ENCODE measurements at regions not wholly inside any gene's neighbourhood (a gene's known extent, or its start where the extent isn't known, plus 50 kb on each side); places are given as distances from the start of the nearest gene placed in this dataset.

DNA sequence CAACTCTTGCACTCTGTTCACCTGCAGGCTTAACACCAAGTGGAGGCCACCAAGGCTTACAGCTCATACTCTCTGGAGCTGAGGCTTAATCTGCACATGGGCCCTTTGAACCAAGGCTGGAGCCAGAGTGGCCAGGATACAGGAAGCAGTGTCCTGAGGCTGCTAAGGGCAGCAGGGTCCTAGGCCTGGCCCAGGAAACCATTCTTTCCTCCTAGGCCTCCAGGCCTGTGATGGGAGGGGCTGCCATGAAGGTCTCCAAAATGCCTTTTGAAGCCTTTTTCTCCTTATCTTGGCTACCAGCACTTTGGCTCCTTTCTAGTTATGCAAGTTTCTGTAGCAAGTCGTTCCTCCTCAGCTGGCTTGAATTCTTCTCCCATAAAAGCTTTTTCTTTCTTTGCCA, 68.0 kb upstream of the GNAI1 start:
- Histone ChIP-seq H3K27me3 (replicated peaks; ENCODE audit: insufficient read depth) (no peaks in the 10 kb centered on the region), H3K9ac (no peak overlapping the region), H3K4me1 (ENCODE audit: insufficient read depth) (no peaks in the 10 kb centered on the region), H3K27ac (no peak overlapping the region), H3K4me2 (ENCODE audit: unreplicated experiment) (no peak overlapping the region), H3K9me3 (ENCODE audit: low read depth) (no peaks in the 10 kb centered on the region), H2AFZ (no peak overlapping the region), H3K36me3 (ENCODE audit: low read depth) (no peaks in the 10 kb centered on the region), H3K79me2 (ENCODE audit: insufficient read depth) (no peaks in the 10 kb centered on the region), H3F3A (ENCODE audit: insufficient read depth) (no peaks in the 10 kb centered on the region), H3K4me3 (no peak overlapping the region), H4K20me1 (ENCODE audit: insufficient read depth) (no peaks in the 10 kb centered on the region), H3K9me2 (ENCODE audit: insufficient read depth) (no peaks in the 10 kb centered on the region)
- in situ Hi-C loops (cut with MboI): no loop called here
- 64 to 67% methylated on average over 1 of the region's 1 CpG for WGBS, 2 experiments (ENCODE audit: low coverage in 1 of 2, low lambda C conversion rate in 2 of 2, missing lambda C conversion rate in 2 of 2)
- DNase-seq: no peak
- TF ChIP-seq EZH2phosphoT487 (IDR thresholded peaks at IDR 0.05; ENCODE audit: insufficient read depth, low read depth): no peak
- no peak for TF ChIP-seq EZH2 (IDR thresholded peaks at IDR 0.05; ENCODE audit: insufficient read depth, poor library complexity, severe bottlenecking)

DNA sequence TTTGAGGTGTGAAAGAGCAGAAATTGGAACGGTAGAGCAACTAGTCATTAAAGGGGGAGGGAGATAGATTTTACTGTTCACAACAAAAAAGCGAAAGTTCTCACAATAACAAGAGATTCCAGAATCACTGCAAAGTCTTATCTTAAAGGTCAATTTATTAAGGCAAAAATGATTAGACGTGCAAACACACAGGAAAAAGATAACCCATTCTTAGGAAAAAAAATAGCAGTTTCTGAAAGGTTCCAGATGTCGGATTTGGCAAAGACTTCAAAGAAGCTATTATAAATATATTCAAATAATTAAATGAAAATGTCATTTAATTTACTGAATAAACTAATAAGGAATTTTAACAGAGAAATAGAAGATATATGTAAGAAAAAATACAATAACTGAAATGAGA, 70.8 kb upstream of the GNAI1 start:
- H4K20me1 ChIP-seq (ENCODE audit: insufficient read depth): no peaks in the 10 kb centered on the region
- H3K4me1 ChIP-seq (ENCODE audit: insufficient read depth): no peaks in the 10 kb centered on the region
- TF ChIP-seq EZH2phosphoT487 (IDR thresholded peaks at IDR 0.05; ENCODE audit: insufficient read depth, low read depth) (no peak), EZH2 (IDR thresholded peaks at IDR 0.05; ENCODE audit: insufficient read depth, poor library complexity, severe bottlenecking) (no peak)
- H3K9ac ChIP-seq: no peak overlapping the region
- H3K4me2 ChIP-seq (ENCODE audit: unreplicated experiment): no peak overlapping the region
- no peak for DNase-seq
- no peaks in the 10 kb centered on the region for H3K27me3 ChIP-seq (replicated peaks; ENCODE audit: insufficient read depth)
- H3K9me3 ChIP-seq (ENCODE audit: low read depth): no peaks in the 10 kb centered on the region
- H3K36me3 ChIP-seq (ENCODE audit: low read depth): no peaks in the 10 kb centered on the region
- H3K9me2 ChIP-seq (ENCODE audit: insufficient read depth): no peaks in the 10 kb centered on the region
- no peaks in the 10 kb centered on the region for H3K79me2 ChIP-seq (ENCODE audit: insufficient read depth)
- no peaks in the 10 kb centered on the region for H3F3A ChIP-seq (ENCODE audit: insufficient read depth)
- 62 to 69% methylated on average over 4 of the region's 4 CpGs for WGBS, 2 experiments (ENCODE audit: low coverage in 1 of 2, low lambda C conversion rate in 2 of 2, missing lambda C conversion rate in 2 of 2)
- H2AFZ ChIP-seq: no peak overlapping the region
- no peak overlapping the region for H3K27ac ChIP-seq
- H3K4me3 ChIP-seq: no peak overlapping the region
- in situ Hi-C loops (cut with MboI): no loop called here

DNA sequence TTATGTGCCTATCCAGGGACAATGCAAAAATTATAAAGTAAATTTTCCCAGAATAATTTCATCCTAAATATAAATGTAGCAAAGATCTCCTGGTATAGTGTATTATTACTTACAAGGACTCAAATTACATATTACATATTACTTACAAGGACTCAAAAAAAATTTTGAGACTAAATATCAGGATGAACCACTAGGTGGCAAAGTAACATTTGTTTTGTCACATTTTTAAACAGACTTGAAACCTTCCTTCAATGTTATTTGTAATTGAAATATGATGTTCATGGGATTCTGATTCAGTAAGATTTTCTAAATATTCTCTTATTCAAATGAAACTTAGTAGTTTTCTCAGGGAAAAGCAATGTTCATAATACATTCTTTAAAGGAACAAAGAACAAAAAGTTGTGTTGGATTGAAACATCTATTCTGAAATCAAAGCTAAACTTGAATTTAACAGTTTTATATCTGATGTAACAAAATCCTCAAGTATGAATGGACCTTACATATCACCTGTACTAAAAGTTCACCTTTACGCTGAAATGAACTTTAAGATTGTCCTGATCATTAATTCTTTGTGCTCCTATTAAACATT, 74.3 kb upstream of the GNAI1 start:
- TF ChIP-seq EZH2 (IDR thresholded peaks at IDR 0.05; ENCODE audit: insufficient read depth, poor library complexity, severe bottlenecking) (no peak), EZH2phosphoT487 (IDR thresholded peaks at IDR 0.05; ENCODE audit: insufficient read depth, low read depth) (no peak)
- H3K9ac ChIP-seq: no peak overlapping the region
- H3K27ac ChIP-seq: no peak overlapping the region
- H3K9me2 ChIP-seq (ENCODE audit: insufficient read depth): no peaks in the 10 kb centered on the region
- H3K79me2 ChIP-seq (ENCODE audit: insufficient read depth): no peaks in the 10 kb centered on the region
- peak; percentile 64 for DNase-seq
- no peak overlapping the region for H3K4me3 ChIP-seq
- H3K4me2 ChIP-seq (ENCODE audit: unreplicated experiment): no peak overlapping the region
- H3K27me3 ChIP-seq (replicated peaks; ENCODE audit: insufficient read depth): no peaks in the 10 kb centered on the region
- in situ Hi-C loops (cut with MboI): no loop called here
- H2AFZ ChIP-seq: no peak overlapping the region
- H4K20me1 ChIP-seq (ENCODE audit: insufficient read depth): no peaks in the 10 kb centered on the region
- H3K36me3 ChIP-seq (ENCODE audit: low read depth): no peaks in the 10 kb centered on the region
- H3F3A ChIP-seq (ENCODE audit: insufficient read depth): no peaks in the 10 kb centered on the region
- H3K9me3 ChIP-seq (ENCODE audit: low read depth): no peaks in the 10 kb centered on the region
- no peaks in the 10 kb centered on the region for H3K4me1 ChIP-seq (ENCODE audit: insufficient read depth)
- 31 to 43% methylated on average over 1 of the region's 1 CpG for WGBS, 2 experiments (ENCODE audit: low coverage in 1 of 2, low lambda C conversion rate in 2 of 2, missing lambda C conversion rate in 2 of 2)

DNA sequence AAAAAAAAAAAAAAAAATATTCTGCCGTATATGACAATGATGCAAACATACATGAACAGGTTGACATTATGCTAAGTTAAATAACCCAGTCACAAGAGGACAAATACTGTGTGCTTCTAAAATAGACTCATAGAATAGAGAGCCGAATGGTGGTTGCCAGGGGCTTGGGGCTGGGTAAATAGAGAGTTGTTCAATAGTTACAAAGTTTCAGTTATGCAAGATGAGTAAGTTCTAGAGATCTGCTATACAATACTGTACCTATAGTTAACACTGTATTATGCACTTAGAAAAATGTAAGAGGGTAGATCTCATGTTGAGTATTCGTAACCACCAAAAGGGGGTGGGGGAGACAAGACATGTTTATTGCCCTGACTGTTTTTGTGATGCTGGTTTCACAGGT, 77.1 kb upstream of the GNAI1 start:
- Histone ChIP-seq H3F3A (ENCODE audit: insufficient read depth) (peaks cover 6% of the 10 kb centered on the region; the same call in 1 of the 2 replicates), H3K4me3 (no peak overlapping the region), H3K79me2 (ENCODE audit: insufficient read depth) (no peaks in the 10 kb centered on the region), H3K4me2 (ENCODE audit: unreplicated experiment) (no peak overlapping the region), H4K20me1 (ENCODE audit: insufficient read depth) (no peaks in the 10 kb centered on the region), H3K9me2 (ENCODE audit: insufficient read depth) (no peaks in the 10 kb centered on the region), H3K9ac (no peak overlapping the region), H3K27ac (no peak overlapping the region), H3K36me3 (ENCODE audit: low read depth) (no peaks in the 10 kb centered on the region), H3K9me3 (ENCODE audit: low read depth) (no peaks in the 10 kb centered on the region), H2AFZ (no peak overlapping the region), H3K27me3 (replicated peaks; ENCODE audit: insufficient read depth) (no peaks in the 10 kb centered on the region), H3K4me1 (ENCODE audit: insufficient read depth) (peaks cover 7% of the 10 kb centered on the region; the same call in 1 of the 2 replicates)
- TF ChIP-seq EZH2 (IDR thresholded peaks at IDR 0.05; ENCODE audit: insufficient read depth, poor library complexity, severe bottlenecking) (no peak), EZH2phosphoT487 (IDR thresholded peaks at IDR 0.05; ENCODE audit: insufficient read depth, low read depth) (no peak)
- 93 to 94% methylated on average over 3 of the region's 3 CpGs for WGBS, 2 experiments (ENCODE audit: low coverage in 1 of 2, low lambda C conversion rate in 2 of 2, missing lambda C conversion rate in 2 of 2)
- in situ Hi-C loops (cut with MboI): no loop called here
- no peak for DNase-seq

DNA sequence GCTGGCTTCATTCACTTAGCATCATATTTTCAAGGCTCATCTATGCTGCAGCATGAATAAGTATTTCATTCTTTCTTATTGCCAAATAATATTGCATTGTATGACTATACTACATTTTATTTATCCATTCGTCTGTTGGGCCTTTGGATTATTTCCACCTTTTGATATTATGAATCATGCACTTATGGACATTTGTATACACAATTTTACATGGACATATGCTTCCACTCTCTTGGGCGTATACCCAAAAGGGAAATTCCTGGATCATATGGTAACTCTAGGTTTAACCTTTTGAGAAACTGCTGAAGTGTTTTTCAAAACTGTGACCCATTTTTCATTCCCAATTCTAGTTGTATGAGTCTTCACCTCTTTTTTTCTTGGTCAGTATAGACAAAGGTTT, 80.3 kb upstream of the GNAI1 start:
- Histone ChIP-seq H3K27me3 (replicated peaks; ENCODE audit: insufficient read depth) (no peaks in the 10 kb centered on the region), H4K20me1 (ENCODE audit: insufficient read depth) (no peaks in the 10 kb centered on the region), H3K4me2 (ENCODE audit: unreplicated experiment) (no peak overlapping the region), H3K9me2 (ENCODE audit: insufficient read depth) (no peaks in the 10 kb centered on the region), H3K9ac (no peak overlapping the region), H3K4me3 (no peak overlapping the region), H3K79me2 (ENCODE audit: insufficient read depth) (no peaks in the 10 kb centered on the region), H2AFZ (no peak overlapping the region), H3F3A (ENCODE audit: insufficient read depth) (peaks cover 6% of the 10 kb centered on the region; the same call in 1 of the 2 replicates), H3K36me3 (ENCODE audit: low read depth) (no peaks in the 10 kb centered on the region), H3K4me1 (ENCODE audit: insufficient read depth) (peaks cover 7% of the 10 kb centered on the region; the same call in 1 of the 2 replicates), H3K9me3 (ENCODE audit: low read depth) (no peaks in the 10 kb centered on the region), H3K27ac (no peak overlapping the region)
- in situ Hi-C loops (cut with MboI): no loop called here
- WGBS, 2 experiments (ENCODE audit: low coverage in 1 of 2, low lambda C conversion rate in 2 of 2, missing lambda C conversion rate in 2 of 2): 36 to 38% methylated on average over 2 of the region's 2 CpGs
- DNase-seq: peak; percentile 55
- no peak for TF ChIP-seq EZH2phosphoT487 (IDR thresholded peaks at IDR 0.05; ENCODE audit: insufficient read depth, low read depth)
- no peak for TF ChIP-seq EZH2 (IDR thresholded peaks at IDR 0.05; ENCODE audit: insufficient read depth, poor library complexity, severe bottlenecking)

Measured in GM23248 (cell line).